GM06990 (cell line): ENCODE measurements at regions not wholly inside any gene's neighbourhood (a gene's known extent, or its start where the extent isn't known, plus 50 kb on each side); places are given as distances from the start of the nearest gene placed in this dataset.

ENCODE experiments used
- DNase-seq: peaks from one replicate; pipeline ENCODE4 v3.0.0-alpha.2; 2011; ENCODE audit not compliant: insufficient read length; ENCODE audit errors: extremely low read depth
- H3K27me3 ChIP-seq: replicated peaks from 2 replicates; pipeline ENCODE4 v1.6.0; 2011; ENCODE audit warnings: low read length; ENCODE audit not compliant: control insufficient read depth, insufficient read depth
- H3K36me3 ChIP-seq: 2 replicates; pipeline ENCODE4 v1.5.1; 2011; ENCODE audit warnings: low read length; ENCODE audit not compliant: control insufficient read depth, insufficient read depth
- H3K4me3 ChIP-seq: replicated peaks from 2 replicates; pipeline ENCODE4 v1.5.1; 2011; ENCODE audit warnings: low read depth, mild to moderate bottlenecking, control low read depth, low read length
- CTCF ChIP-seq: IDR thresholded peaks from 2 replicates; pipeline ENCODE4 v1.5.1; 2011; ENCODE audit warnings: low read length, control low read depth, mild to moderate bottlenecking, inconsistent platforms; ENCODE audit not compliant: insufficient read depth, poor library complexity, severe bottlenecking

GRCh38 chr9:31355965-31356364 lies 1028.5 kb upstream of the ACO1 start:
- Histone ChIP-seq H3K36me3 (no peaks in the 10 kb centered on the region), H3K4me3 (no peak overlapping the region), H3K27me3 (no peaks in the 10 kb centered on the region)
- no peak for TF ChIP-seq CTCF
- DNase-seq: no peak

- Histone ChIP-seq H3K4me3 (no peak overlapping the region), H3K27me3 (no peaks in the 10 kb centered on the region), H3K36me3 (no peaks in the 10 kb centered on the region)
- DNase-seq: no peak
- no peak for TF ChIP-seq CTCF
Measured at GRCh38 chr9:31359071-31359470, 1025.4 kb upstream of the ACO1 start.

GRCh38 chr9:31364171-31364570 lies 1020.3 kb upstream of the ACO1 start:
- no peak for TF ChIP-seq CTCF
- H3K4me3 ChIP-seq: no peak overlapping the region
- no peak for DNase-seq
- no peaks in the 10 kb centered on the region for H3K27me3 ChIP-seq
- no peaks in the 10 kb centered on the region for H3K36me3 ChIP-seq

GRCh38 chr9:31372799-31373587 lies 1011.5 kb upstream of the ACO1 start:
- Histone ChIP-seq H3K36me3 (no peaks in the 10 kb centered on the region), H3K4me3 (no peak overlapping the region), H3K27me3 (no peaks in the 10 kb centered on the region)
- no peak for TF ChIP-seq CTCF
- no peak for DNase-seq

- TF ChIP-seq CTCF: no peak
- H3K4me3 ChIP-seq: no peak overlapping the region
- H3K27me3 ChIP-seq: no peaks in the 10 kb centered on the region
- DNase-seq: no peak
- no peaks in the 10 kb centered on the region for H3K36me3 ChIP-seq
Measured at GRCh38 chr9:31377358-31377757, 1007.1 kb upstream of the ACO1 start.
